PC-3 (cell line): ENCODE measurements at regions not wholly inside any gene's neighbourhood (a gene's known extent, or its start where the extent isn't known, plus 50 kb on each side); places are given as distances from the start of the nearest gene placed in this dataset.

Source experiments
- ATAC-seq: fragments of 200-7000 bp; cut with Tn5 transposase; 2 replicates; pipeline ENCODE4 v1.9.1; 2020; ENCODE audit warnings: mild to moderate bottlenecking, moderate library complexity
- BruUV-seq: library from RNA; stranded (reverse); fragments of 400-500 nt; replicated peaks from 2 replicates; lab custom pipeline; 2021; lab: Mats Ljungman, UMichigan
- CTCF ChIA-PET: fragments of 300-600 bp; sonication (Branson Sonifier 250); formaldehyde crosslinking; loops from one replicate; lab custom pipeline; 2022; ENCODE audit warnings: antibody characterized with exemption; lab: Charles Lee
- POLR2A ChIA-PET: fragments of 300-600 bp; sonication (Branson Sonifier 250); formaldehyde crosslinking; loops from one replicate; lab custom pipeline; 2022; ENCODE audit warnings: antibody characterized with exemption; ENCODE audit not compliant: unreplicated experiment; lab: Charles Lee
- DNase-seq: peaks from one replicate; pipeline ENCODE4 v3.0.0-alpha.2; 2015
- H2AFZ ChIP-seq: fragments of 300-600 bp; sonication (generic); 2 replicates; pipeline ENCODE4 v1.6.0; 2016; ENCODE audit warnings: antibody characterized with exemption, low read length
- H3F3A ChIP-seq: fragments of 300-600 bp; sonication (generic); one replicate; pipeline ENCODE4 v1.6.0; 2017; ENCODE audit warnings: antibody characterized with exemption, low read length, control low read depth, mild to moderate bottlenecking; ENCODE audit not compliant: unreplicated experiment
- H3K27ac ChIP-seq: fragments of 300-600 bp; sonication (generic); 2 replicates; pipeline ENCODE4 v1.5.1; 2016; ENCODE audit warnings: mild to moderate bottlenecking, low read length
- H3K27me3 ChIP-seq: fragments of 300-600 bp; sonication (generic); 2 replicates; pipeline ENCODE4 v1.6.1; 2016; ENCODE audit warnings: low read length, mixed read lengths
- H3K36me3 ChIP-seq: fragments of 300-600 bp; sonication (generic); 2 replicates; pipeline ENCODE4 v1.6.1; 2016; ENCODE audit warnings: low read depth, mixed run types, low read length, mixed read lengths
- H3K4me1 ChIP-seq: fragments of 300-600 bp; sonication (generic); 2 replicates; pipeline ENCODE4 v1.5.1; 2016; ENCODE audit warnings: low read length; ENCODE audit not compliant: insufficient read depth
- H3K4me2 ChIP-seq: fragments of 300-600 bp; sonication (generic); 2 replicates; pipeline ENCODE4 v1.6.0; 2016; ENCODE audit warnings: low read length
- H3K4me3 ChIP-seq: fragments of 300-600 bp; sonication (generic); 2 replicates; pipeline ENCODE4 v1.5.1; 2016; ENCODE audit warnings: mild to moderate bottlenecking, low read length, mixed read lengths
- H3K79me2 ChIP-seq: fragments of 300-600 bp; sonication (generic); 2 replicates; pipeline ENCODE4 v1.6.1; 2017; ENCODE audit warnings: low read length, mixed read lengths
- H3K9ac ChIP-seq: fragments of 300-600 bp; sonication (generic); 2 replicates; pipeline ENCODE4 v1.6.0; 2016; ENCODE audit warnings: mild to moderate bottlenecking, low read length
- H3K9me2 ChIP-seq: fragments of 300-600 bp; sonication (generic); replicated peaks from 2 replicates; pipeline ENCODE4 v1.6.1; 2016; ENCODE audit warnings: mixed run types, low read length, mixed read lengths
- H3K9me3 ChIP-seq: fragments of 300-600 bp; sonication (generic); 2 replicates; pipeline ENCODE4 v1.6.1; 2016; ENCODE audit warnings: low read length, mixed read lengths
- H4K20me1 ChIP-seq: fragments of 300-600 bp; sonication (generic); 2 replicates; pipeline ENCODE4 v1.6.1; 2016; ENCODE audit warnings: low read length, mixed read lengths
- CTCF ChIP-seq: fragments of 300-600 bp; sonication (generic); conservative IDR thresholded peaks from 2 replicates; pipeline ENCODE4 v1.5.1; 2017; ENCODE audit warnings: antibody characterized with exemption, low read depth, mild to moderate bottlenecking, low read length
- EZH2 ChIP-seq: fragments of 300-600 bp; sonication (generic); IDR thresholded peaks from one replicate; pipeline ENCODE4 v1.6.1; 2017; ENCODE audit warnings: antibody characterized with exemption, mild to moderate bottlenecking, low read length; ENCODE audit not compliant: unreplicated experiment
- EZH2phosphoT487 ChIP-seq: fragments of 300-600 bp; sonication (generic); IDR thresholded peaks from 2 replicates; pipeline ENCODE4 v1.6.1; 2018; ENCODE audit warnings: mild to moderate bottlenecking, antibody characterized with exemption, low read length, borderline replicate concordance
- intact Hi-C: fragments of 100-400 bp; cut with micrococcal nuclease; formaldehyde crosslinking; loops from 2 replicates; pipeline ENCODE4 v1.9.0; 2023

- Histone ChIP-seq H3K4me3 (no peak overlapping the region), H3K9ac (no peak overlapping the region), H3F3A (no peaks in the 10 kb centered on the region), H3K79me2 (no peaks in the 10 kb centered on the region), H3K27ac (no peak overlapping the region), H2AFZ (no peak overlapping the region), H3K27me3 (no peaks in the 10 kb centered on the region), H3K36me3 (no peaks in the 10 kb centered on the region), H3K9me3 (no peaks in the 10 kb centered on the region), H3K4me2 (no peak overlapping the region), H3K9me2 (no peaks in the 10 kb centered on the region), H4K20me1 (no peaks in the 10 kb centered on the region), H3K4me1 (peaks cover 19% of the 10 kb centered on the region)
- ATAC-seq: no peak
- TF ChIP-seq CTCF (no peak), EZH2 (no peak), EZH2phosphoT487 (no peak)
- no peak for DNase-seq
- intact Hi-C loops: loop anchor here (1.0 to 10.0 kb wide), 7 partner anchors 240 to 1820 kb away; partner anchors contain the start of gene SOX4
- ChIA-PET POLR2A (no interaction called here), CTCF (no interaction called here)
- no TSS peak for BruUV-seq
These were observed 711.1 kb upstream of the NRSN1 start for GRCh38 chr6:23414922-23415321.

- H3K9me3 ChIP-seq: no peaks in the 10 kb centered on the region
- ATAC-seq: no peak
- H4K20me1 ChIP-seq: no peaks in the 10 kb centered on the region
- no peak overlapping the region for H3K27ac ChIP-seq
- no peaks in the 10 kb centered on the region for H3F3A ChIP-seq
- H3K4me1 ChIP-seq: peaks cover 29% of the 10 kb centered on the region
- no TSS peak for BruUV-seq
- DNase-seq: no peak
- no peaks in the 10 kb centered on the region for H3K36me3 ChIP-seq
- H3K9ac ChIP-seq: no peak overlapping the region
- TF ChIP-seq EZH2phosphoT487 (no peak), CTCF (no peak), EZH2 (no peak)
- intact Hi-C loops: loop anchor here (10.0 kb wide), 3 partner anchors 321 to 1821 kb away; partner anchors contain the start of gene SOX4
- H2AFZ ChIP-seq: no peak overlapping the region
- CTCF ChIA-PET: no interaction called here
- no peaks in the 10 kb centered on the region for H3K9me2 ChIP-seq
- no peak overlapping the region for H3K4me3 ChIP-seq
- no peaks in the 10 kb centered on the region for H3K79me2 ChIP-seq
- H3K27me3 ChIP-seq: no peaks in the 10 kb centered on the region
- POLR2A ChIA-PET: no interaction called here
- H3K4me2 ChIP-seq: no peak overlapping the region
These were observed 710.1 kb upstream of the NRSN1 start for GRCh38 chr6:23415819-23416427.

- Histone ChIP-seq H3K4me3 (no peak overlapping the region), H3K9ac (no peak overlapping the region), H3K9me3 (no peaks in the 10 kb centered on the region), H3K4me1 (peaks cover 34% of the 10 kb centered on the region), H3K4me2 (no peak overlapping the region), H3K27ac (no peak overlapping the region), H3K27me3 (no peaks in the 10 kb centered on the region), H4K20me1 (no peaks in the 10 kb centered on the region), H2AFZ (no peak overlapping the region), H3K36me3 (no peaks in the 10 kb centered on the region), H3K79me2 (no peaks in the 10 kb centered on the region), H3K9me2 (no peaks in the 10 kb centered on the region), H3F3A (no peaks in the 10 kb centered on the region)
- no TSS peak for BruUV-seq
- ATAC-seq (no peak), DNase-seq (no peak)
- TF ChIP-seq CTCF: no peak
- no peak for TF ChIP-seq EZH2
- TF ChIP-seq EZH2phosphoT487: no peak
- POLR2A ChIA-PET: no interaction called here
- CTCF ChIA-PET: no interaction called here
- intact Hi-C loops: loop anchor here (10.0 kb wide), 3 partner anchors 322 to 1822 kb away; partner anchors contain the start of gene SOX4
These were observed 708.9 kb upstream of the NRSN1 start for GRCh38 chr6:23417133-23417532.
